Prostate gland (tissue), 2 donors: ENCODE measurements at regions not wholly inside any gene's neighbourhood (a gene's known extent, or its start where the extent isn't known, plus 50 kb on each side); places are given as distances from the start of the nearest gene placed in this dataset.

ENCODE experiments used
- POLR2A ChIP-seq: fragments of 450-650 bp; IDR thresholded peaks from one replicate; pipeline ENCODE4 v1.6.1; 2016; ENCODE audit warnings: antibody characterized with exemption, mild to moderate bottlenecking
- POLR2AphosphoS5 ChIP-seq: sonication (generic); formaldehyde crosslinking; IDR thresholded peaks from one replicate; pipeline ENCODE4 v1.6.1; 2017; ENCODE audit warnings: antibody characterized with exemption
- TF ChIP-seq, protein P1 (sequence below), 4 experiments: fragments of 200-600 bp in 2 of 4; fragments of 450-650 bp in 2 of 4; sonication (generic) in 2 of 4; IDR thresholded peaks; 1 replicate in 3 of 4; 2 replicates in 1 of 4; pipeline ENCODE4 v1.5.1; 2016 to 2019; ENCODE audit warnings: antibody characterized with exemption in 4 of 4, mild to moderate bottlenecking in 2 of 4, moderate library complexity in 2 of 4

DNA sequence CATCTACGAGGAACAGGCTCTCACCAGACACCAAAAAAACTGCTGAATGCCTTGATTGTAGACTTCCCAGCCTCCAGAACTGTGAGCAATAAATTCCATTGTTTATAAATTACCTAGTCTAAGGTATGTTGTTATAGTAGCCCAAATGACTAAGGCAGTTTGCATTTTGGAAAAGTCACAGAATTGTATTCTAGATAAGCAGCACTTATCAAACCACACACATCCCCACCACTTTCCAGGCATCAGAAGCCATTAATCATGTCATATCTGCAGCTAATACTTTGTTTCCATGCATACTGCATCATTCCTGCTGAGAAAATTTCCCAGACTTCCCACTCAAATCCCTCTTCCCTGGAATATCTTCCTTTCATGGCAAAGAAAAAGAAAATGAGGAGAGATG lies 187.2 kb downstream of the INO80D start:
- TF ChIP-seq, protein P1, sequence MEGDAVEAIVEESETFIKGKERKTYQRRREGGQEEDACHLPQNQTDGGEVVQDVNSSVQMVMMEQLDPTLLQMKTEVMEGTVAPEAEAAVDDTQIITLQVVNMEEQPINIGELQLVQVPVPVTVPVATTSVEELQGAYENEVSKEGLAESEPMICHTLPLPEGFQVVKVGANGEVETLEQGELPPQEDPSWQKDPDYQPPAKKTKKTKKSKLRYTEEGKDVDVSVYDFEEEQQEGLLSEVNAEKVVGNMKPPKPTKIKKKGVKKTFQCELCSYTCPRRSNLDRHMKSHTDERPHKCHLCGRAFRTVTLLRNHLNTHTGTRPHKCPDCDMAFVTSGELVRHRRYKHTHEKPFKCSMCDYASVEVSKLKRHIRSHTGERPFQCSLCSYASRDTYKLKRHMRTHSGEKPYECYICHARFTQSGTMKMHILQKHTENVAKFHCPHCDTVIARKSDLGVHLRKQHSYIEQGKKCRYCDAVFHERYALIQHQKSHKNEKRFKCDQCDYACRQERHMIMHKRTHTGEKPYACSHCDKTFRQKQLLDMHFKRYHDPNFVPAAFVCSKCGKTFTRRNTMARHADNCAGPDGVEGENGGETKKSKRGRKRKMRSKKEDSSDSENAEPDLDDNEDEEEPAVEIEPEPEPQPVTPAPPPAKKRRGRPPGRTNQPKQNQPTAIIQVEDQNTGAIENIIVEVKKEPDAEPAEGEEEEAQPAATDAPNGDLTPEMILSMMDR (IDR thresholded peaks at IDR 0.05) = no peak
- TF ChIP-seq POLR2A = no peak
- no peak for TF ChIP-seq POLR2AphosphoS5
